GM19328 (cell line): ENCODE measurements at regions not wholly inside any gene's neighbourhood (a gene's known extent, or its start where the extent isn't known, plus 50 kb on each side); places are given as distances from the start of the nearest gene placed in this dataset.
"Not testable (repeated sequence)": the region's sequence is repeated elsewhere in the genome, so short reads cannot be mapped to it uniquely, and the experiment has no call there.

Source experiments
- ATAC-seq: cut with Tn5 transposase; IDR thresholded peaks from one replicate; pipeline ENCODE4 v1.9.1; 2021; ENCODE audit warnings: mild to moderate bottlenecking, moderate library complexity; ENCODE audit not compliant: unreplicated experiment

GRCh38 chr6:4224067-4224978, 88.9 kb upstream of the ECI2 start:
- ATAC-seq, result no peak

GRCh38 chr6:4220558-4220957, 85.2 kb upstream of the ECI2 start:
- ATAC-seq, result no peak

GRCh38 chr6:4218619-4219317, 83.4 kb upstream of the ECI2 start:
- ATAC-seq, result not testable (repeated sequence)

- no peak for ATAC-seq
These were observed 77.2 kb upstream of the ECI2 start for GRCh38 chr6:4212588-4212987.

- no peak for ATAC-seq
These were observed 75.4 kb upstream of the ECI2 start for GRCh38 chr6:4210629-4211419.

GRCh38 chr6:4209196-4209595, 73.8 kb upstream of the ECI2 start:
- ATAC-seq, result no peak

GRCh38 chr6:4208158-4208557, 72.8 kb upstream of the ECI2 start:
- no peak for ATAC-seq

- not testable (repeated sequence) for ATAC-seq
These were observed 68.5 kb upstream of the ECI2 start for GRCh38 chr6:4203642-4204417.

GRCh38 chr6:4192627-4193026, 57.3 kb upstream of the ECI2 start:
- no peak for ATAC-seq

GRCh38 chr6:4192173-4192572, 56.8 kb upstream of the ECI2 start:
- no peak for ATAC-seq

- no peak for ATAC-seq
These were observed 55.9 kb upstream of the ECI2 start for GRCh38 chr6:4191271-4191721.

GRCh38 chr6:4189249-4189648, 53.9 kb upstream of the ECI2 start:
- no peak for ATAC-seq

GRCh38 chr6:4188801-4189200, 53.4 kb upstream of the ECI2 start:
- ATAC-seq, result no peak

- no peak for ATAC-seq
These were observed 52.1 kb upstream of the ECI2 start for GRCh38 chr6:4187480-4187879.

- no peak for ATAC-seq
These were observed 51.0 kb upstream of the ECI2 start for GRCh38 chr6:4186385-4186784.

- no peak for ATAC-seq
These were observed 50.5 kb upstream of the ECI2 start for GRCh38 chr6:4185846-4186245.

GRCh38 chr6:4185419-4185818, 50.0 kb upstream of the ECI2 start:
- ATAC-seq, result no peak
